K562 (cell line): ENCODE measurements at regions not wholly inside any gene's neighbourhood (a gene's known extent, or its start where the extent isn't known, plus 50 kb on each side); places are given as distances from the start of the nearest gene placed in this dataset.

ENCODE experiments used
- ATF1 ChIP-seq, 2 experiments: fragments of 450-650 bp in 1 of 2; IDR thresholded peaks; 2 replicates each; pipeline ENCODE4 v1.6.1; 2016; ENCODE audit warnings: missing compliant biosample characterization in 1 of 2, missing genetic modification characterization in 1 of 2
- EP400 ChIP-seq: fragments of 450-650 bp; IDR thresholded peaks from 2 replicates; pipeline ENCODE4 v1.6.1; 2017; ENCODE audit warnings: antibody characterized with exemption, mild to moderate bottlenecking, moderate library complexity
- ESRRA ChIP-seq: fragments of 450-650 bp; IDR thresholded peaks from 2 replicates; pipeline ENCODE4 v1.6.1; 2014; ENCODE audit warnings: low read depth, mild to moderate bottlenecking, moderate library complexity, borderline replicate concordance
- ETS1 ChIP-seq: conservative IDR thresholded peaks from 2 replicates; pipeline ENCODE4 v1.6.1; 2011; ENCODE audit warnings: low read depth, mild to moderate bottlenecking, low read length; ENCODE audit not compliant: control insufficient read depth
- PBX2 ChIP-seq, 2 experiments: IDR thresholded peaks in 1 of 2; conservative IDR thresholded peaks in 1 of 2; 2 replicates each; pipeline ENCODE4 v1.6.1; 2016; ENCODE audit warnings: low read depth in 2 of 2, mild to moderate bottlenecking in 1 of 2, missing compliant biosample characterization in 1 of 2, missing genetic modification characterization in 1 of 2, moderate library complexity in 1 of 2
- PHF8 ChIP-seq: fragments of 200-600 bp; sonication (generic); IDR thresholded peaks from 2 replicates; pipeline ENCODE4 v1.6.1; 2012; ENCODE audit warnings: mixed run types, mild to moderate bottlenecking, inconsistent platforms, low read length, moderate library complexity, borderline replicate concordance
- POLR2AphosphoS5 ChIP-seq: IDR thresholded peaks from 2 replicates; pipeline ENCODE4 v1.6.1; 2011; ENCODE audit warnings: mild to moderate bottlenecking, low read depth, low read length, moderate library complexity; ENCODE audit not compliant: control insufficient read depth, insufficient read depth
- SAP30 ChIP-seq: fragments of 200-600 bp; sonication (generic); IDR thresholded peaks from 2 replicates; pipeline ENCODE4 v1.6.1; 2012; ENCODE audit warnings: borderline replicate concordance, low read depth, mild to moderate bottlenecking, moderate library complexity, low read length, control low read depth, inconsistent platforms; ENCODE audit not compliant: insufficient read depth, poor library complexity, severe bottlenecking
- SFPQ ChIP-seq: fragments of 200-400 bp; formaldehyde crosslinking; IDR thresholded peaks from 2 replicates; pipeline ENCODE4 v1.6.1; 2017; ENCODE audit warnings: mild to moderate bottlenecking, low read depth, low read length, moderate library complexity
- SIN3A ChIP-seq, 2 experiments: fragments of 150-350 bp in 1 of 2; IDR thresholded peaks; 2 replicates each; pipeline ENCODE4 v1.6.1; 2011 to 2016; ENCODE audit warnings: borderline replicate concordance in 2 of 2, low read depth in 2 of 2, low read length in 2 of 2, mild to moderate bottlenecking in 2 of 2, moderate library complexity in 2 of 2; ENCODE audit not compliant: control insufficient read depth in 1 of 2
- THAP7 ChIP-seq: fragments of 250-450 bp; sonication (Bioruptor Pico); IDR thresholded peaks from 2 replicates; pipeline ENCODE4 v1.5.0; 2021
- UBTF ChIP-seq, 2 experiments: IDR thresholded peaks; 2 replicates each; pipeline ENCODE4 v1.6.1; 2012; ENCODE audit warnings: improper control_type of control experiment in 2 of 2, low read depth in 2 of 2, low read length in 2 of 2, borderline replicate concordance in 1 of 2
- ZFP36 ChIP-seq: fragments of 150-350 bp; IDR thresholded peaks from 2 replicates; pipeline ENCODE4 v1.6.1; 2018; ENCODE audit warnings: low read length, low read depth; ENCODE audit not compliant: partially characterized antibody
- ZNF134 ChIP-seq: fragments of 250-450 bp; sonication (Bioruptor Pico); conservative IDR thresholded peaks from 2 replicates; pipeline ENCODE4 v1.4.0; 2020

GRCh38 chr15:62389885-62390790, 225.1 kb upstream of the C2CD4B start, which contains the start of gene TLN2 (continued):
- no peak for TF ChIP-seq PBX2 (CRISPR knock-in tag; IDR thresholded peaks at IDR 0.05; ENCODE audit: low read depth)
- no peak for TF ChIP-seq PBX2 (tag; conservative IDR thresholded peaks at IDR 0.05; ENCODE audit: low read depth)
- TF ChIP-seq ETS1 = 0 out of 2 replicates have a peak, but pooled peaks have one; percentile 37
- TF ChIP-seq ZFP36 = no peak
- TF ChIP-seq SFPQ = no peak
- peak; percentile 100 for TF ChIP-seq PHF8
- TF ChIP-seq ATF1 (CRISPR knock-in tag; IDR thresholded peaks at IDR 0.05) = peak; percentile 59; the same call in 1 of the 2 replicates
- peak; percentile 96 for TF ChIP-seq ATF1 (tag; IDR thresholded peaks at IDR 0.05)
- TF ChIP-seq ZNF134 (CRISPR knock-in tag) = no peak; the same call in 1 of the 2 replicates
- 0 out of 4 replicates have a peak, but pooled peaks of 1 of the 2 experiments have one; percentile 67 for TF ChIP-seq UBTF (IDR thresholded peaks at IDR 0.05; ENCODE audit: borderline replicate concordance in 1 of 2, low read depth in 2 of 2, low read length in 2 of 2)
- TF ChIP-seq THAP7 (CRISPR knock-in tag) = no peak
- peak; percentile 51 to 61; a peak in 2 of 4 replicates for TF ChIP-seq SIN3A (IDR thresholded peaks at IDR 0.05; ENCODE audit: borderline replicate concordance in 2 of 2, control insufficient read depth in 1 of 2, low read depth in 2 of 2, low read length in 2 of 2)
- TF ChIP-seq POLR2AphosphoS5 = peak; percentile 52; the same call in 1 of the 2 replicates
- TF ChIP-seq ESRRA = peak; percentile 52; the same call in 1 of the 2 replicates
- TF ChIP-seq SAP30 = no peak
- TF ChIP-seq EP400 = peak; percentile 44; the same call in 1 of the 2 replicates
